ENCODE measurements at regions not wholly inside any gene's neighbourhood (a gene's known extent, or its start where the extent isn't known, plus 50 kb on each side); places are given as distances from the start of the nearest gene placed in this dataset.

DNA sequence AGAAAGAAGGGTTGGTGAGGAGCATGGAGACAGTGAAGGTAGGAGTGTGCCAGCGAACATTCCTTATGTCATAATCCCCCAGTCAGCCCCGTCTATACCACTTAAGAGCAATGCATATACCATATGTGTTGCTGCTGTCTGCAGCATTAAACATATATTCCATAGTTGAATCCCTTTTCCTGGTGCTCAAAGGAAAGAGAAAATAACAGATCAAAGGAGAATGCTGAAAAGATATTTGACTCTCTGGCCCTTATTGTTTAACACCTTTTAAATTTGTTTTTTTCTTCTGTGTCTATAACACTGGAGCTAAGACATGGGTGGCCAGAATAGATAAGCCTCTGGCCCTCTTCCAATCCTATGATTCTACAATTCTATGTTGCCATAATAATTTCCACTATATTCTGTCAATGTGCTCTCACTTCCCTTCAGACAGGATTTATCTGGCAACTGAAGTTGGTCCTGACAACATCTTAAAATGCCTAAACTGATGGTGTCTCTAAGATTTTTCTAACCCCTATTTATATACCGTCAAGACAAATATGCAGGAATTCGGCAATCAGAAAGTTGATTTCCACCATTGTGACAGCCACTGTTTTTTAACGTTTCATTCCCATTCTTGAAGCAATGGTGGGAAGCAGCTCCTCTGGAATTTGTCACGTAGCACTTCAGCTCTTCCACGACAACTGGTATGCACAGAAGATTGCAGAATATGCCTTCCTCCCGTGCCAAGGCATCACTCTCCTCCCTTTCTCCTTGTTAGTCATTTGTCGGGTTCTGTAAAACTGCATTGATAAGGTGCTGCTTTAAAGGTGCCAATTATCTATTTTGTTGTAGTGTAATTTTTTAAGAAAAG lies 204.7 kb downstream of the BCAT1 start (continued):
- TF ChIP-seq HOXA7 (CRISPR knock-in tag; IDR thresholded peaks at IDR 0.05) = no peak
- TF ChIP-seq NFIB (CRISPR knock-in tag; IDR thresholded peaks at IDR 0.05; ENCODE audit: borderline replicate concordance) = no peak
- TF ChIP-seq ZNF772 (CRISPR knock-in tag; IDR thresholded peaks at IDR 0.05) = no peak
- TF ChIP-seq, protein P1, sequence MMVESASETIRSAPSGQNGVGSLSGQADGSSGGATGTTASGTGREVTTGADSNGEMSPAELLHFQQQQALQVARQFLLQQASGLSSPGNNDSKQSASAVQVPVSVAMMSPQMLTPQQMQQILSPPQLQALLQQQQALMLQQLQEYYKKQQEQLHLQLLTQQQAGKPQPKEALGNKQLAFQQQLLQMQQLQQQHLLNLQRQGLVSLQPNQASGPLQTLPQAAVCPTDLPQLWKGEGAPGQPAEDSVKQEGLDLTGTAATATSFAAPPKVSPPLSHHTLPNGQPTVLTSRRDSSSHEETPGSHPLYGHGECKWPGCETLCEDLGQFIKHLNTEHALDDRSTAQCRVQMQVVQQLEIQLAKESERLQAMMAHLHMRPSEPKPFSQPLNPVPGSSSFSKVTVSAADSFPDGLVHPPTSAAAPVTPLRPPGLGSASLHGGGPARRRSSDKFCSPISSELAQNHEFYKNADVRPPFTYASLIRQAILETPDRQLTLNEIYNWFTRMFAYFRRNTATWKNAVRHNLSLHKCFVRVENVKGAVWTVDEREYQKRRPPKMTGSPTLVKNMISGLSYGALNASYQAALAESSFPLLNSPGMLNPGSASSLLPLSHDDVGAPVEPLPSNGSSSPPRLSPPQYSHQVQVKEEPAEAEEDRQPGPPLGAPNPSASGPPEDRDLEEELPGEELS (CRISPR knock-in tag; IDR thresholded peaks at IDR 0.05) = no peak

DNA sequence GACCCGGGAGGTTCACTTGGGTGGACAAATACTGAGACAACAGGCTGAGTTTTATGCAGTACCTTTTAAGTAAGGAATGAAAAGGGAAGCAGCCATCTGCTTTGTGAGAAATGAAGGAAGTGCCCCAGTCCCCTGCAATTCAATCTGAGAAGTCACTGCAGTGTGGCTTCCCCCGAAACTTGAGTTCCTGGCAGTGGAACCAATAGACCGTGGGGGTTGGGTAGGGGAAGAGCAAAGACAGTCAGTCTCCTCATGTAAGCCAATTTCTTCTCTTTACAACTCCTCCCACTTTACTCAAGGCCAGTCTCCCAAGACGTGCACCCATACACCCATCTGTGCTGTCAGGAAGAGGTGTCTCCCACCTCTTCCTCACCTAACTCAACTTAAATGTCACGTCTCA lies 206.5 kb downstream of the BCAT1 start:
- Histone ChIP-seq H3K9ac (ENCODE audit: insufficient read depth, low read depth, low read length) (no peak overlapping the region), H3K27ac (ENCODE audit: extremely low read length, insufficient read depth, low read length) (no peak overlapping the region), H3K4me2 (ENCODE audit: low read depth, low read length) (no peak overlapping the region), H3K4me3 (replicated peaks in 1 of 3; ENCODE audit: insufficient read depth in 1 of 3, low read depth in 2 of 3, low read length in 3 of 3) (no peak overlapping the region), H4K20me1 (ENCODE audit: insufficient read depth, low read length) (no peaks in the 10 kb centered on the region), H3K9me3 (ENCODE audit: low read length) (no peaks in the 10 kb centered on the region), H2AFZ (ENCODE audit: low read length) (no peak overlapping the region), H3K4me1 (ENCODE audit: insufficient read depth, low read length) (peaks cover 58% of the 10 kb centered on the region), H3K36me3 (replicated peaks in 1 of 2; ENCODE audit: control insufficient read depth in 1 of 2, insufficient read depth in 2 of 2, low read length in 2 of 2) (no peaks in the 10 kb centered on the region), H3K27me3 (ENCODE audit: control insufficient read depth in 1 of 2, insufficient read depth in 2 of 2, low read length in 2 of 2) (no peaks in the 10 kb centered on the region), H3K79me2 (ENCODE audit: insufficient read depth, low read length) (no peaks in the 10 kb centered on the region)
- FAIRE-seq (no peak), ATAC-seq (no peak), DNase-seq (ENCODE audit: low spot score) (no peak)
- ChIA-PET CTCF (ENCODE audit: low intra/inter-chr PET ratio, low total read pairs) (no interaction called here), POLR2A (no interaction called here)
- TF ChIP-seq CEBPB (IDR thresholded peaks at IDR 0.05; ENCODE audit: borderline replicate concordance, low read depth, low read length) = no peak
- no peak for TF ChIP-seq FLYWCH1 (CRISPR knock-in tag; IDR thresholded peaks at IDR 0.05)
- no peak for TF ChIP-seq KDM3A (CRISPR knock-in tag; IDR thresholded peaks at IDR 0.05; ENCODE audit: low read depth)
- no peak for TF ChIP-seq SOX5 (CRISPR knock-in tag; IDR thresholded peaks at IDR 0.05; ENCODE audit: borderline replicate concordance)
- TF ChIP-seq, protein P2, sequence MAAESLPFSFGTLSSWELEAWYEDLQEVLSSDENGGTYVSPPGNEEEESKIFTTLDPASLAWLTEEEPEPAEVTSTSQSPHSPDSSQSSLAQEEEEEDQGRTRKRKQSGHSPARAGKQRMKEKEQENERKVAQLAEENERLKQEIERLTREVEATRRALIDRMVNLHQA (CRISPR knock-in tag; IDR thresholded peaks at IDR 0.05) = no peak
- TF ChIP-seq, protein P3, sequence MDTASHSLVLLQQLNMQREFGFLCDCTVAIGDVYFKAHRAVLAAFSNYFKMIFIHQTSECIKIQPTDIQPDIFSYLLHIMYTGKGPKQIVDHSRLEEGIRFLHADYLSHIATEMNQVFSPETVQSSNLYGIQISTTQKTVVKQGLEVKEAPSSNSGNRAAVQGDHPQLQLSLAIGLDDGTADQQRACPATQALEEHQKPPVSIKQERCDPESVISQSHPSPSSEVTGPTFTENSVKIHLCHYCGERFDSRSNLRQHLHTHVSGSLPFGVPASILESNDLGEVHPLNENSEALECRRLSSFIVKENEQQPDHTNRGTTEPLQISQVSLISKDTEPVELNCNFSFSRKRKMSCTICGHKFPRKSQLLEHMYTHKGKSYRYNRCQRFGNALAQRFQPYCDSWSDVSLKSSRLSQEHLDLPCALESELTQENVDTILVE (CRISPR knock-in tag; IDR thresholded peaks at IDR 0.05) = no peak
- TF ChIP-seq RNF2 (conservative IDR thresholded peaks at IDR 0.05; ENCODE audit: low read depth) = no peak
- in situ Hi-C loops (cut with HindIII; ENCODE audit: extremely low pct_ligation_motif_present, low pct_unique_long_range_greater_than_20kb) (no loop called here), intact Hi-C loops (cut with micrococcal nuclease; ENCODE audit: unreplicated experiment) (no loop called here)
- no TSS peak for BruUV-seq (replicated peaks)
- 86% methylated on average over 5 of the region's 5 CpGs for WGBS (ENCODE audit: low lambda C conversion rate)

Data from HepG2 (cell line).